ENCODE measurements at regions not wholly inside any gene's neighbourhood (a gene's known extent, or its start where the extent isn't known, plus 50 kb on each side); places are given as distances from the start of the nearest gene placed in this dataset.

- intact Hi-C loops (cut with micrococcal nuclease; ENCODE audit: unreplicated experiment): no loop called here
- H3K27me3 Mint-ChIP-seq (ENCODE audit: unreplicated experiment): no peaks in the 10 kb centered on the region
- H3K4me1 Mint-ChIP-seq (ENCODE audit: low read depth, unreplicated experiment): no peaks in the 10 kb centered on the region
- H3K27ac Mint-ChIP-seq (ENCODE audit: unreplicated experiment): no peak overlapping the region
- no peak overlapping the region for H3K4me3 Mint-ChIP-seq (ENCODE audit: low read depth, unreplicated experiment)
- CTCF ChIA-PET: no interaction called here
- BruUV-seq (replicated peaks): no TSS peak
- H3K9me3 Mint-ChIP-seq (ENCODE audit: low read depth, unreplicated experiment): peaks cover 7% of the 10 kb centered on the region
- TF ChIP-seq, protein P1, sequence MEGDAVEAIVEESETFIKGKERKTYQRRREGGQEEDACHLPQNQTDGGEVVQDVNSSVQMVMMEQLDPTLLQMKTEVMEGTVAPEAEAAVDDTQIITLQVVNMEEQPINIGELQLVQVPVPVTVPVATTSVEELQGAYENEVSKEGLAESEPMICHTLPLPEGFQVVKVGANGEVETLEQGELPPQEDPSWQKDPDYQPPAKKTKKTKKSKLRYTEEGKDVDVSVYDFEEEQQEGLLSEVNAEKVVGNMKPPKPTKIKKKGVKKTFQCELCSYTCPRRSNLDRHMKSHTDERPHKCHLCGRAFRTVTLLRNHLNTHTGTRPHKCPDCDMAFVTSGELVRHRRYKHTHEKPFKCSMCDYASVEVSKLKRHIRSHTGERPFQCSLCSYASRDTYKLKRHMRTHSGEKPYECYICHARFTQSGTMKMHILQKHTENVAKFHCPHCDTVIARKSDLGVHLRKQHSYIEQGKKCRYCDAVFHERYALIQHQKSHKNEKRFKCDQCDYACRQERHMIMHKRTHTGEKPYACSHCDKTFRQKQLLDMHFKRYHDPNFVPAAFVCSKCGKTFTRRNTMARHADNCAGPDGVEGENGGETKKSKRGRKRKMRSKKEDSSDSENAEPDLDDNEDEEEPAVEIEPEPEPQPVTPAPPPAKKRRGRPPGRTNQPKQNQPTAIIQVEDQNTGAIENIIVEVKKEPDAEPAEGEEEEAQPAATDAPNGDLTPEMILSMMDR (IDR thresholded peaks at IDR 0.05; ENCODE audit: unreplicated experiment): no peak
- H3K36me3 Mint-ChIP-seq (ENCODE audit: insufficient read depth, unreplicated experiment): no peaks in the 10 kb centered on the region
- DNase-seq: no peak
Observed at GRCh38 chr3:74075241-74075640, 450.5 kb upstream of the PDZRN3 start.

GRCh38 chr3:74074700-74075099 is 450.0 kb upstream of the PDZRN3 start:
- Mint-ChIP-seq H3K9me3 (ENCODE audit: low read depth, unreplicated experiment) (peaks cover 7% of the 10 kb centered on the region), H3K4me3 (ENCODE audit: low read depth, unreplicated experiment) (no peak overlapping the region), H3K36me3 (ENCODE audit: insufficient read depth, unreplicated experiment) (no peaks in the 10 kb centered on the region), H3K27ac (ENCODE audit: unreplicated experiment) (no peak overlapping the region), H3K4me1 (ENCODE audit: low read depth, unreplicated experiment) (no peaks in the 10 kb centered on the region), H3K27me3 (ENCODE audit: unreplicated experiment) (no peaks in the 10 kb centered on the region)
- intact Hi-C loops (cut with micrococcal nuclease; ENCODE audit: unreplicated experiment): no loop called here
- no TSS peak for BruUV-seq (replicated peaks)
- DNase-seq: no peak
- CTCF ChIA-PET: no interaction called here
- TF ChIP-seq, protein P1 (IDR thresholded peaks at IDR 0.05; ENCODE audit: unreplicated experiment): no peak

DNA sequence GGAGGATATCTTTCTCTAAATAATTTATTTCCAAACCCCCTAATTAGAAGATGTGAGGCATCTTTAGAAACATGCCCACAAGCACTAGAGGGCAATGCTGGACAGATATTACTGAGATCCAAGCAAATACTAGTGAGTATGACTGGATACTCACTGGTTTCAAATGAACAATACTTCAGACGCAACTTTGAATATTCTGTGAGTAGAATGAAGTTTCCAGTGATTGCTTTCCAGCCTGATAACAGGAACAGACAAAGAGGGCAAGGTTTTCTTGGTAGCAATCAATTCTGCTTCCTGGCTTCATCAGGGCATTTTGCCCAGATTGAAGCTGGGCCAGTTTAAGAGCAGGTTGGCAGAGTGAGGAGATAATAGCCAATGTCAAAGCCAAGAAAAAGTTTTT is 442.6 kb upstream of the PDZRN3 start:
- CTCF ChIA-PET: no interaction called here
- H3K4me1 Mint-ChIP-seq (ENCODE audit: low read depth, unreplicated experiment): no peaks in the 10 kb centered on the region
- TF ChIP-seq, protein P1 (IDR thresholded peaks at IDR 0.05; ENCODE audit: unreplicated experiment): no peak
- H3K36me3 Mint-ChIP-seq (ENCODE audit: insufficient read depth, unreplicated experiment): no peaks in the 10 kb centered on the region
- H3K9me3 Mint-ChIP-seq (ENCODE audit: low read depth, unreplicated experiment): peaks cover 20% of the 10 kb centered on the region
- no peaks in the 10 kb centered on the region for H3K27me3 Mint-ChIP-seq (ENCODE audit: unreplicated experiment)
- intact Hi-C loops (cut with micrococcal nuclease; ENCODE audit: unreplicated experiment): no loop called here
- DNase-seq: no peak
- BruUV-seq (replicated peaks): no TSS peak
- H3K27ac Mint-ChIP-seq (ENCODE audit: unreplicated experiment): no peak overlapping the region
- no peak overlapping the region for H3K4me3 Mint-ChIP-seq (ENCODE audit: low read depth, unreplicated experiment)

- intact Hi-C loops (cut with micrococcal nuclease; ENCODE audit: unreplicated experiment): no loop called here
Observed at GRCh38 chr3:74066456-74066855, 441.7 kb upstream of the PDZRN3 start.

More at GRCh38 chr3:74066456-74066855, 441.7 kb upstream of the PDZRN3 start:
- no peaks in the 10 kb centered on the region for H3K27me3 Mint-ChIP-seq (ENCODE audit: unreplicated experiment)
- no peak for DNase-seq
- peaks cover 22% of the 10 kb centered on the region for H3K9me3 Mint-ChIP-seq (ENCODE audit: low read depth, unreplicated experiment)
- no peaks in the 10 kb centered on the region for H3K4me1 Mint-ChIP-seq (ENCODE audit: low read depth, unreplicated experiment)
- H3K27ac Mint-ChIP-seq (ENCODE audit: unreplicated experiment): no peak overlapping the region
- TF ChIP-seq, protein P1 (IDR thresholded peaks at IDR 0.05; ENCODE audit: unreplicated experiment): no peak
- H3K4me3 Mint-ChIP-seq (ENCODE audit: low read depth, unreplicated experiment): no peak overlapping the region
- CTCF ChIA-PET: no interaction called here
- H3K36me3 Mint-ChIP-seq (ENCODE audit: insufficient read depth, unreplicated experiment): no peaks in the 10 kb centered on the region
- no TSS peak for BruUV-seq (replicated peaks)

Measured in Calu3 (cell line).